Astrocyte (in vitro differentiated cells and primary cell): ENCODE measurements at regions not wholly inside any gene's neighbourhood (a gene's known extent, or its start where the extent isn't known, plus 50 kb on each side); places are given as distances from the start of the nearest gene placed in this dataset.

Experiments used
- DNase-seq: peaks from one replicate; pipeline ENCODE4 v3.0.0-alpha.2; 2010; ENCODE audit warnings: low read depth
- FAIRE-seq: peaks from 2 replicates; lab custom pipeline; 2011; peaks lifted over from hg19 to GRCh38; lab: Jason Lieb, UNC
- H2AFZ ChIP-seq: 2 replicates; pipeline ENCODE4 v1.6.0; 2012; ENCODE audit warnings: low read depth, low read length, inconsistent platforms
- H3K27ac ChIP-seq: 2 replicates; pipeline ENCODE4 v1.5.1; 2011; ENCODE audit warnings: low read depth, low read length, inconsistent platforms
- H3K27me3 ChIP-seq: 2 replicates; pipeline ENCODE4 v1.6.0; 2011; ENCODE audit warnings: low read length, inconsistent platforms; ENCODE audit not compliant: insufficient read depth
- H3K36me3 ChIP-seq: 2 replicates; pipeline ENCODE4 v1.5.1; 2011; ENCODE audit warnings: low read length, inconsistent platforms; ENCODE audit not compliant: insufficient read depth
- H3K4me1 ChIP-seq: 2 replicates; pipeline ENCODE4 v1.5.1; 2011; ENCODE audit warnings: low read length, inconsistent platforms; ENCODE audit not compliant: insufficient read depth
- H3K4me2 ChIP-seq: 2 replicates; pipeline ENCODE4 v1.6.0; 2012; ENCODE audit warnings: low read length, inconsistent platforms
- H3K4me3 ChIP-seq: 2 replicates; pipeline ENCODE4 v1.5.1; 2011; ENCODE audit warnings: low read depth, mild to moderate bottlenecking, low read length, inconsistent platforms; ENCODE audit not compliant: insufficient read depth
- H3K79me2 ChIP-seq: 2 replicates; pipeline ENCODE4 v1.6.0; 2012; ENCODE audit warnings: mild to moderate bottlenecking, low read length, inconsistent platforms; ENCODE audit not compliant: insufficient read depth
- H3K9ac ChIP-seq: 2 replicates; pipeline ENCODE4 v1.6.0; 2012; ENCODE audit warnings: mild to moderate bottlenecking, low read length, inconsistent platforms
- H3K9me3 ChIP-seq: 2 replicates; pipeline ENCODE4 v1.5.1; 2012; ENCODE audit warnings: low read depth, mild to moderate bottlenecking, low read length, inconsistent platforms; ENCODE audit not compliant: insufficient read depth
- H4K20me1 ChIP-seq: 2 replicates; pipeline ENCODE4 v1.6.0; 2012; ENCODE audit warnings: low read length, inconsistent platforms; ENCODE audit not compliant: insufficient read depth
- H3K27ac Mint-ChIP-seq: one replicate; pipeline ENCODE4 v1.8.0; 2021; ENCODE audit warnings: mild to moderate bottlenecking, mixed read lengths; ENCODE audit not compliant: unreplicated experiment
- H3K27me3 Mint-ChIP-seq: one replicate; pipeline ENCODE4 v1.8.0; 2021; ENCODE audit warnings: low read depth, mixed read lengths; ENCODE audit not compliant: unreplicated experiment
- H3K36me3 Mint-ChIP-seq: one replicate; pipeline ENCODE4 v1.8.0; 2021; ENCODE audit warnings: low read depth, mixed read lengths; ENCODE audit not compliant: unreplicated experiment
- H3K4me1 Mint-ChIP-seq: one replicate; pipeline ENCODE4 v1.8.0; 2021; ENCODE audit warnings: low read depth, mixed read lengths; ENCODE audit not compliant: unreplicated experiment
- H3K4me3 Mint-ChIP-seq: one replicate; pipeline ENCODE4 v1.8.0; 2021; ENCODE audit warnings: mild to moderate bottlenecking, moderate library complexity, mixed read lengths; ENCODE audit not compliant: unreplicated experiment
- H3K9me3 Mint-ChIP-seq: one replicate; pipeline ENCODE4 v1.8.0; 2021; ENCODE audit warnings: mild to moderate bottlenecking, mixed read lengths; ENCODE audit not compliant: unreplicated experiment
- EZH2 ChIP-seq: IDR thresholded peaks from 2 replicates; pipeline ENCODE4 v1.6.1; 2012; ENCODE audit warnings: mild to moderate bottlenecking, low read length, inconsistent platforms; ENCODE audit not compliant: insufficient read depth
- TF ChIP-seq, protein P1 (sequence below): IDR thresholded peaks from 2 replicates; pipeline ENCODE4 v1.5.1; 2011; ENCODE audit warnings: low read depth, mild to moderate bottlenecking, inconsistent platforms, low read length, moderate library complexity; ENCODE audit not compliant: insufficient read depth

DNA sequence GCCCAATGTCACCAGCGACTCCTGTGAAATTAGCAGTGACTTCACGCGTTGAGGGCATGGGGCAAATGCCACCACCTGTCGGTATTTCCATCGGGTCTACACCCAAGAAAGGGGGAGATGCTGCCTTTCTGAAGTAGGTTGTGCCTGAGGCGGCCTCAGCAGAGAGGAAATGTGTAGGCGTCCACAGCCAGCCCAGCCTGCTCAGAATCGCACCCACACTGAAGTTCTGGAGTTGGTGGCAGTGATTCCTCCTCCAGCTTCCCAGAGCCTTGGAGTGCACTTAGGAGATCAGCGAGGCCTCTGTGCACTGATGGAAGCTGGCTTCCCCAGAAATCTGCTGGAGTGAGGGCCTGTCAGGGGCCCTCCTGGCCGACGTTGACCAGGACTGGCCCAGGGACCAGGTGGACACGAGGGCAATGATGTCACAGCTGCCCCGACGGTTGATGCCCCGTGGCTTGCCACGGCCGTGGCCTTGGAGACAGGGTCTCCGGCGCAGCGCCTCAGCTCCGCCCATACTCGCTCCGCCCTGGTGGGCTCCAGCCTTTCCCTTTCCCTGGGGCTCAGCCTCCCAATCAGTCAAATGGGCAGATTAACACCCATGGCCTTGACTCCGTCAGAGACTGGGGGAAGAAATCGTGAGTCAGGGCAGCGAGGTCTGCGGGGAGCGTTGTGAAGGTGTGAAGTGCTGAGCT, 484.8 kb downstream of the PREX1 start:
- H3K4me3 ChIP-seq, result no peak overlapping the region
- no peaks in the 10 kb centered on the region for H3K36me3 ChIP-seq
- no peak for DNase-seq
- no peak overlapping the region for H2AFZ ChIP-seq
- peaks cover 8% of the 10 kb centered on the region for H3K4me1 Mint-ChIP-seq
- no peak overlapping the region for H3K4me2 ChIP-seq
- TF ChIP-seq, protein P1, sequence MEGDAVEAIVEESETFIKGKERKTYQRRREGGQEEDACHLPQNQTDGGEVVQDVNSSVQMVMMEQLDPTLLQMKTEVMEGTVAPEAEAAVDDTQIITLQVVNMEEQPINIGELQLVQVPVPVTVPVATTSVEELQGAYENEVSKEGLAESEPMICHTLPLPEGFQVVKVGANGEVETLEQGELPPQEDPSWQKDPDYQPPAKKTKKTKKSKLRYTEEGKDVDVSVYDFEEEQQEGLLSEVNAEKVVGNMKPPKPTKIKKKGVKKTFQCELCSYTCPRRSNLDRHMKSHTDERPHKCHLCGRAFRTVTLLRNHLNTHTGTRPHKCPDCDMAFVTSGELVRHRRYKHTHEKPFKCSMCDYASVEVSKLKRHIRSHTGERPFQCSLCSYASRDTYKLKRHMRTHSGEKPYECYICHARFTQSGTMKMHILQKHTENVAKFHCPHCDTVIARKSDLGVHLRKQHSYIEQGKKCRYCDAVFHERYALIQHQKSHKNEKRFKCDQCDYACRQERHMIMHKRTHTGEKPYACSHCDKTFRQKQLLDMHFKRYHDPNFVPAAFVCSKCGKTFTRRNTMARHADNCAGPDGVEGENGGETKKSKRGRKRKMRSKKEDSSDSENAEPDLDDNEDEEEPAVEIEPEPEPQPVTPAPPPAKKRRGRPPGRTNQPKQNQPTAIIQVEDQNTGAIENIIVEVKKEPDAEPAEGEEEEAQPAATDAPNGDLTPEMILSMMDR, result no peak
- TF ChIP-seq EZH2, result no peak
- no peak for FAIRE-seq
- H3K27ac ChIP-seq, result no peak overlapping the region
- H3K79me2 ChIP-seq, result no peaks in the 10 kb centered on the region
- H3K27me3 ChIP-seq, result peaks cover 27% of the 10 kb centered on the region
- H3K27me3 Mint-ChIP-seq, result peaks cover 36% of the 10 kb centered on the region
- H3K9ac ChIP-seq, result no peak overlapping the region
- H3K4me3 Mint-ChIP-seq, result no peak overlapping the region
- H3K9me3 Mint-ChIP-seq, result peaks cover 5% of the 10 kb centered on the region
- peaks cover 16% of the 10 kb centered on the region for H3K4me1 ChIP-seq
- H3K9me3 ChIP-seq, result no peaks in the 10 kb centered on the region
- peaks cover 2% of the 10 kb centered on the region for H3K36me3 Mint-ChIP-seq
- no peaks in the 10 kb centered on the region for H4K20me1 ChIP-seq
- no peak overlapping the region for H3K27ac Mint-ChIP-seq

DNA sequence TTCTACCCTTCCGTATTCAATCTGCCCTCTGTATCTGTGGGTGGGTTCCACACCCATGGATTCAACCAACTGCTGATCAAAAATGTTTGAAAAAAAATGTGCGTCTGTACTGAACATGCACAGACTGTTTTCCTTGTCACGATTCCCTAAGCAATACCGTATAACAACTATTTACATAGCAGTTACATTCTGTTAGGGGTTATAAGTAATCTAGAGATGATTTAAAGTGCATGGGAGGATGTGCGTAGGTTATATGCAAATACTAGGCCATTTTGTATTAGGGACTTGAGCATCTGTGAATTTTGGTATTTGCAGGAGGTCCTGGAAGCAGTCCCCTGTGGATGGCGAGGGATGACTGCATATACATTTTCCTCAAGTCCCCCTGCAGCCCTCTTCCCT, 486.9 kb downstream of the PREX1 start:
- no peak for FAIRE-seq
- Histone ChIP-seq H4K20me1 (no peaks in the 10 kb centered on the region), H3K79me2 (no peaks in the 10 kb centered on the region), H3K4me3 (no peak overlapping the region), H3K36me3 (no peaks in the 10 kb centered on the region), H3K4me1 (peaks cover 16% of the 10 kb centered on the region), H3K9ac (no peak overlapping the region), H3K27ac (no peak overlapping the region), H2AFZ (no peak overlapping the region), H3K4me2 (no peak overlapping the region), H3K9me3 (no peaks in the 10 kb centered on the region), H3K27me3 (peaks cover 32% of the 10 kb centered on the region)
- Mint-ChIP-seq H3K27ac (no peak overlapping the region), H3K27me3 (peaks cover 34% of the 10 kb centered on the region), H3K36me3 (no peaks in the 10 kb centered on the region), H3K4me1 (peaks cover 19% of the 10 kb centered on the region), H3K9me3 (no peaks in the 10 kb centered on the region), H3K4me3 (no peak overlapping the region)
- DNase-seq, result no peak
- TF ChIP-seq, protein P1, result no peak
- no peak for TF ChIP-seq EZH2
